ENCODE measurements at regions not wholly inside any gene's neighbourhood (a gene's known extent, or its start where the extent isn't known, plus 50 kb on each side); places are given as distances from the start of the nearest gene placed in this dataset.

- DNase-seq = no peak
Measured at GRCh38 chr18:8458546-8459215, 150.6 kb upstream of the RAB12 start.

GRCh38 chr18:8460748-8461147 is 148.5 kb upstream of the RAB12 start:
- no peak for DNase-seq

GRCh38 chr18:8461544-8461943 is 147.7 kb upstream of the RAB12 start:
- no peak for DNase-seq

- DNase-seq = no peak
Measured at GRCh38 chr18:8462651-8463185, 146.5 kb upstream of the RAB12 start.

GRCh38 chr18:8463791-8464190 is 145.4 kb upstream of the RAB12 start:
- DNase-seq = no peak

- no peak for DNase-seq
Measured at GRCh38 chr18:8468191-8468590, 141.0 kb upstream of the RAB12 start.

- DNase-seq = no peak
Measured at GRCh38 chr18:8468921-8469335, 140.3 kb upstream of the RAB12 start.

- no peak for DNase-seq
Measured at GRCh38 chr18:8469544-8470130, 139.6 kb upstream of the RAB12 start.

GRCh38 chr18:8471372-8471771 is 137.9 kb upstream of the RAB12 start:
- no peak for DNase-seq

- DNase-seq = no peak
Measured at GRCh38 chr18:8474661-8475060, 134.6 kb upstream of the RAB12 start.

GRCh38 chr18:8477615-8478014 is 131.6 kb upstream of the RAB12 start:
- no peak for DNase-seq

- peak; percentile 34 for DNase-seq
Measured at GRCh38 chr18:8478166-8478967, 130.9 kb upstream of the RAB12 start.

- DNase-seq = no peak
Measured at GRCh38 chr18:8478968-8479370, 130.3 kb upstream of the RAB12 start.

GRCh38 chr18:8479789-8480188 is 129.4 kb upstream of the RAB12 start:
- no peak for DNase-seq

- no peak for DNase-seq
Measured at GRCh38 chr18:8480506-8481328, 128.5 kb upstream of the RAB12 start.

- DNase-seq = no peak
Measured at GRCh38 chr18:8484951-8485350, 124.3 kb upstream of the RAB12 start.

- DNase-seq = no peak
Measured at GRCh38 chr18:8489761-8490160, 119.5 kb upstream of the RAB12 start.

- DNase-seq = no peak
Measured at GRCh38 chr18:8491516-8491915, 117.7 kb upstream of the RAB12 start.

GRCh38 chr18:8493141-8493540 is 116.1 kb upstream of the RAB12 start:
- DNase-seq = no peak

GRCh38 chr18:8496186-8496585 is 113.1 kb upstream of the RAB12 start:
- DNase-seq = no peak

GRCh38 chr18:8498905-8499304 is 110.3 kb upstream of the RAB12 start:
- no peak for DNase-seq

GRCh38 chr18:8499810-8500675 is 109.2 kb upstream of the RAB12 start:
- DNase-seq = no peak
